ENCODE measurements at regions not wholly inside any gene's neighbourhood (a gene's known extent, or its start where the extent isn't known, plus 50 kb on each side); places are given as distances from the start of the nearest gene placed in this dataset.

- TF ChIP-seq POLR2A (IDR thresholded peaks at IDR 0.05) (no peak), POLR2AphosphoS5 (IDR thresholded peaks at IDR 0.05) (no peak)
- TF ChIP-seq, protein P1, sequence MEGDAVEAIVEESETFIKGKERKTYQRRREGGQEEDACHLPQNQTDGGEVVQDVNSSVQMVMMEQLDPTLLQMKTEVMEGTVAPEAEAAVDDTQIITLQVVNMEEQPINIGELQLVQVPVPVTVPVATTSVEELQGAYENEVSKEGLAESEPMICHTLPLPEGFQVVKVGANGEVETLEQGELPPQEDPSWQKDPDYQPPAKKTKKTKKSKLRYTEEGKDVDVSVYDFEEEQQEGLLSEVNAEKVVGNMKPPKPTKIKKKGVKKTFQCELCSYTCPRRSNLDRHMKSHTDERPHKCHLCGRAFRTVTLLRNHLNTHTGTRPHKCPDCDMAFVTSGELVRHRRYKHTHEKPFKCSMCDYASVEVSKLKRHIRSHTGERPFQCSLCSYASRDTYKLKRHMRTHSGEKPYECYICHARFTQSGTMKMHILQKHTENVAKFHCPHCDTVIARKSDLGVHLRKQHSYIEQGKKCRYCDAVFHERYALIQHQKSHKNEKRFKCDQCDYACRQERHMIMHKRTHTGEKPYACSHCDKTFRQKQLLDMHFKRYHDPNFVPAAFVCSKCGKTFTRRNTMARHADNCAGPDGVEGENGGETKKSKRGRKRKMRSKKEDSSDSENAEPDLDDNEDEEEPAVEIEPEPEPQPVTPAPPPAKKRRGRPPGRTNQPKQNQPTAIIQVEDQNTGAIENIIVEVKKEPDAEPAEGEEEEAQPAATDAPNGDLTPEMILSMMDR (IDR thresholded peaks at IDR 0.05): no peak
These were observed 248.2 kb upstream of the MAF start for GRCh38 chr16:79848719-79849118.
